ENCODE measurements at regions not wholly inside any gene's neighbourhood (a gene's known extent, or its start where the extent isn't known, plus 50 kb on each side); places are given as distances from the start of the nearest gene placed in this dataset.

DNA sequence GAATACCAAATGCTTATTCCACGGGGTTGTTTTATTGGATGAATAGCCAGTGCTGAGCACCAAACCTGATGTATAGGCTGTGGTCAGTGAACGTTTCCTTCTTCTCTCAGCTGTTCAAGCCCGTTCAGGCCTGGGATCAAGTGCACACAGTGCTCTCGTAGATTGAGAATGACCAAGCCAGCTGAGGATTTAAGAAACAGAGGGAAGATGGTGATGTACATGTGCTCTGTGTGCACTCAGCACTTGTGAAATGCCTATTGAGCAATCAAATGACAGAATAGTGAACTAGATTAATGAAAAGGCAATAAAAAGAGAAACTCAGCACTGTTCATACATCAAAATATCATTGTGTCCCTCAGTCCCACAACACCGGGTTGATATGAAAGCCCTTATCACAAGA, 302.5 kb downstream of the BMPER start:
- Mint-ChIP-seq H3K4me3 (no peak overlapping the region), H3K36me3 (no peaks in the 10 kb centered on the region), H3K27me3 (no peaks in the 10 kb centered on the region), H3K27ac (no peak overlapping the region), H3K9me3 (no peaks in the 10 kb centered on the region), H3K4me1 (ENCODE audit: unreplicated experiment) (peaks cover 9% of the 10 kb centered on the region)
- DNase-seq (ENCODE audit: extremely low spot score, unreplicated experiment): no peak
- TF ChIP-seq, protein P1, sequence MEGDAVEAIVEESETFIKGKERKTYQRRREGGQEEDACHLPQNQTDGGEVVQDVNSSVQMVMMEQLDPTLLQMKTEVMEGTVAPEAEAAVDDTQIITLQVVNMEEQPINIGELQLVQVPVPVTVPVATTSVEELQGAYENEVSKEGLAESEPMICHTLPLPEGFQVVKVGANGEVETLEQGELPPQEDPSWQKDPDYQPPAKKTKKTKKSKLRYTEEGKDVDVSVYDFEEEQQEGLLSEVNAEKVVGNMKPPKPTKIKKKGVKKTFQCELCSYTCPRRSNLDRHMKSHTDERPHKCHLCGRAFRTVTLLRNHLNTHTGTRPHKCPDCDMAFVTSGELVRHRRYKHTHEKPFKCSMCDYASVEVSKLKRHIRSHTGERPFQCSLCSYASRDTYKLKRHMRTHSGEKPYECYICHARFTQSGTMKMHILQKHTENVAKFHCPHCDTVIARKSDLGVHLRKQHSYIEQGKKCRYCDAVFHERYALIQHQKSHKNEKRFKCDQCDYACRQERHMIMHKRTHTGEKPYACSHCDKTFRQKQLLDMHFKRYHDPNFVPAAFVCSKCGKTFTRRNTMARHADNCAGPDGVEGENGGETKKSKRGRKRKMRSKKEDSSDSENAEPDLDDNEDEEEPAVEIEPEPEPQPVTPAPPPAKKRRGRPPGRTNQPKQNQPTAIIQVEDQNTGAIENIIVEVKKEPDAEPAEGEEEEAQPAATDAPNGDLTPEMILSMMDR (conservative IDR thresholded peaks at IDR 0.05): no peak

DNA sequence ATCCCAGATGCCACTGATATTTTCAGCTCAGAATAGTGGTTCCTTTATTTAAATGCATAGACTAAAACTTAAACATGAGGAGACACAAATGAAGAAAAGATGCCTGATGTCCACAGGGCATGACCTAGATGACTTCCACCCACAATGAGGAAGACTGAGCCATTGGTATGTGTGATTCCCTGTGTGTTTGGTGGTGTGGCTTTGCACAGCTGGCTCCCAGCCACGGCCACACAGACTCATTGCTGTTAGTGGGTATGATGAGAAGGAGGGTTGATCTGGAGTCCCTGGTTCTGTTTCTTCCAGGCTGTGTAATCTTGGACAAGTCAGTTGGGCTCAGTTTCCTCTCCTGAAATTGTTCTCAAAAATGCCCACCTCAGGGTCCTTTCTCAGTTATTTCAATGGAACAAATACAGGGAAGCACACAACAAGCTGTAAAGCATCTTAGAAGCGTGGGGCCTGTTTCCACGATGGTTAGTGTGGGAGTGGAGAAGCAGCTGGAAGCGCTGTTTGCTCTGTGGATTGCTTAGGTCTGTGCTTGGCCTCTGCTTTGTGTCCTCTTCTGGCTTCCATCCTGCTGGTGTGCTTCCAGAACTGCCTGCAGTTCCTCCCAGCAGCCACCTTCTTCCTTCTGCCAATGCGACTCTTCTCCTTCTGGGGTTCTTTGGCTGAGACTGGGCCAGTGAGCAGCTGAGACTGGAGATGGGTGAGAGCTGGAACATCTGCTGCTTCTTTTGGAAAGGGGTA, 303.7 kb downstream of the BMPER start:
- H3K4me3 Mint-ChIP-seq: no peak overlapping the region
- no peaks in the 10 kb centered on the region for H3K27me3 Mint-ChIP-seq
- TF ChIP-seq, protein P1 (conservative IDR thresholded peaks at IDR 0.05): no peak
- DNase-seq (ENCODE audit: extremely low spot score, unreplicated experiment): no peak
- H3K27ac Mint-ChIP-seq: no peak overlapping the region
- no peaks in the 10 kb centered on the region for H3K36me3 Mint-ChIP-seq
- H3K4me1 Mint-ChIP-seq (ENCODE audit: unreplicated experiment): peaks cover 9% of the 10 kb centered on the region
- no peaks in the 10 kb centered on the region for H3K9me3 Mint-ChIP-seq

DNA sequence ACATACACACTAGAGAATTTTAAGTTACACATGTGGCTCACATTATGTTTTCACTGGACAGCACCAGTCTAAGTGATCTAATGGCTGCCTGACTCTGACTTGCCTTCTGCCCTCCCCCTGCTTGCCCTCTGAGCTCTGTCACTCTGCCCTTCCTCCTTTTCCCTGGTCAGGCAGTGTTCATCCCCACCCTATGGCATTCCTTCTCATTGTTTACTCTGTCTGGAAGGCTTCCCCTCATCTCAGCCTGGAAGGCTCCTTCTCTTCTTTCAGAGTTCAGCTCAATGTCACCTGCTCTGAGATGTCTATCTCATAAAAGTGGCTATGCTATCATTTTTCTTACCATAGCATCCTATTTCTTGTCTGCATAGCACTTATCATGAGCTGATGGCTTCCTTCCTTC, 305.7 kb downstream of the BMPER start:
- TF ChIP-seq, protein P1 (conservative IDR thresholded peaks at IDR 0.05): no peak
- H3K27me3 Mint-ChIP-seq: no peaks in the 10 kb centered on the region
- H3K4me3 Mint-ChIP-seq: no peak overlapping the region
- H3K4me1 Mint-ChIP-seq (ENCODE audit: unreplicated experiment): peaks cover 9% of the 10 kb centered on the region
- DNase-seq (ENCODE audit: extremely low spot score, unreplicated experiment): no peak
- no peaks in the 10 kb centered on the region for H3K9me3 Mint-ChIP-seq
- no peaks in the 10 kb centered on the region for H3K36me3 Mint-ChIP-seq
- no peak overlapping the region for H3K27ac Mint-ChIP-seq

DNA sequence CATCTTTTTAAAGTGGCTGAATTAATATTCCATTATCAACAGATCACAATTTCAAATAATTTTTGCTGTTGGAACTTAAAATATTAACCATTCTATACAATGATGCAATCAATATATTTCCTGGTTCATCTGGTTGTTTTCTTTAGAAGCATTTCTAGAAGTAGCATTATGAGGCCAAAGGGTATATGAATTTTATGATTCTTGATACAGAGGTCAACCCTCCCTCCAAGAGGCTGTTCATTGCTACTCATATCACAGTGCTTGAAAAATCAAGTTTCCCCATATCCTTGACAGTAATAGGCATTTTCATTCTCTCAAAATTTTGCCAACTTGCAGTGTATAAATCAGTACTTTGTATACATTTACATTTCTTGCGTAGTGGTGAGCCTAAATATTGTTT, 312.6 kb downstream of the BMPER start:
- H3K36me3 Mint-ChIP-seq: no peaks in the 10 kb centered on the region
- H3K4me3 Mint-ChIP-seq: no peak overlapping the region
- no peak overlapping the region for H3K27ac Mint-ChIP-seq
- H3K4me1 Mint-ChIP-seq (ENCODE audit: unreplicated experiment): peaks cover 8% of the 10 kb centered on the region
- DNase-seq (ENCODE audit: extremely low spot score, unreplicated experiment): no peak
- no peaks in the 10 kb centered on the region for H3K27me3 Mint-ChIP-seq
- TF ChIP-seq, protein P1 (conservative IDR thresholded peaks at IDR 0.05): no peak
- no peaks in the 10 kb centered on the region for H3K9me3 Mint-ChIP-seq

DNA sequence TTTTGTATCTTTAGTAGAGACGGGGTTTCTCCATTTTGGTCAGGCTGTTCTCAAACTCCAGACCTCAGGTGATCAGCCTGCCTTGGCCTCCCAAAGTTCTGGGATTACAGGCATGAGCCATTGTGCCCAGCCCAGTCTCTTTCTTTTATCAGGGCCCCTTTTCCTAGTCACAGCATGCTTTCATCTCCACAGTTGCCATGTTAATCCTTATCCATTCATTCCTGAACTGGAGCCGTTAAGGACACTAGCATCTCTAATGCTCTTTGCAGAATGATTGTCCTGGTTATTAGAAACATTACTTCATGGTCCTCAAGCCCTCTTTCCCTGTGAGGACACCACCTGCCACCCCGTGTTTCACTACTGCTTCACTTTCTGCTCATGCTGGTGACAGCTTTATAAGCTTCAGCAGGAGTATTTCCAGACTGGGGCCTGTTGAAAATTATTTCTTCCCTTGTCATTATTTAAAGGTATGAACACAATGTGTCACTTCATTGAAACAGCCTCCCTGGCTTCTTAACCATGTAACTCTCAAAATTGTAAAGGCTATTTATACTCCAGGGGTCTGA, 313.9 kb downstream of the BMPER start:
- no peak for DNase-seq (ENCODE audit: extremely low spot score, unreplicated experiment)
- TF ChIP-seq, protein P1 (conservative IDR thresholded peaks at IDR 0.05): no peak
- Mint-ChIP-seq H3K4me1 (ENCODE audit: unreplicated experiment) (peaks cover 8% of the 10 kb centered on the region), H3K4me3 (no peak overlapping the region), H3K9me3 (no peaks in the 10 kb centered on the region), H3K36me3 (no peaks in the 10 kb centered on the region), H3K27ac (no peak overlapping the region), H3K27me3 (no peaks in the 10 kb centered on the region)
